GM13977 (cell line): ENCODE measurements at regions not wholly inside any gene's neighbourhood (a gene's known extent, or its start where the extent isn't known, plus 50 kb on each side); places are given as distances from the start of the nearest gene placed in this dataset.

Experiments used
- DNase-seq: peaks from one replicate; pipeline ENCODE4 v3.0.0; 2012; ENCODE audit warnings: low spot score
- in situ Hi-C: fragments of 300-500 bp; cut with MboI; formaldehyde crosslinking; loops from one replicate; pipeline ENCODE4 v1.12.0; 2022; ENCODE audit warnings: low sequenced_read_pairs, low pct_unique_long_range_greater_than_20kb, mixed read lengths, inconsistent platforms; ENCODE audit not compliant: unreplicated experiment
- TF ChIP-seq, protein P1 (sequence below): IDR thresholded peaks from 2 replicates; pipeline ENCODE4 v1.5.1; 2012; ENCODE audit warnings: mild to moderate bottlenecking, control low read depth; ENCODE audit not compliant: insufficient read depth; ENCODE audit errors: extremely low read depth, missing control alignments

DNA sequence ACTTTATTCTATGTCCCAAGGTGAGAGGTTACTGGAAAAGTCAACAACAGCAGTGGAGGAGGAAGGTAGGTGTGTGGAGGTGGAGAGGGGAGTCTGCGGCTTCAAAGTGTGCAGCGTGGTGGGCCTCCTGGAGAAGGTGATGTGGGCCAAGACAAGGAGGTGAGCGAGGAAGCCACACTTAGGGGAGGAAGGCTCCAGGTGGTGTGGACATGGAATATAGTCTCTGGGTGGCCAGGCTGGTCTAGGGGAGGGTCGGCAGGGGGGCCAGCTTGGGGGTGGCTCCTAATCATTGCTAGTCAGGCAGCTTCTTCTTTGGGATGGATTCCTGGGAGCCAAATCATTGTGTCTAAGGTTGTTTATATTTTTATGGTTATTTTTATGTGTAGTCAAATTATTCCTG lies 111.5 kb upstream of the CDH4 start:
- DNase-seq: no peak
- TF ChIP-seq, protein P1, sequence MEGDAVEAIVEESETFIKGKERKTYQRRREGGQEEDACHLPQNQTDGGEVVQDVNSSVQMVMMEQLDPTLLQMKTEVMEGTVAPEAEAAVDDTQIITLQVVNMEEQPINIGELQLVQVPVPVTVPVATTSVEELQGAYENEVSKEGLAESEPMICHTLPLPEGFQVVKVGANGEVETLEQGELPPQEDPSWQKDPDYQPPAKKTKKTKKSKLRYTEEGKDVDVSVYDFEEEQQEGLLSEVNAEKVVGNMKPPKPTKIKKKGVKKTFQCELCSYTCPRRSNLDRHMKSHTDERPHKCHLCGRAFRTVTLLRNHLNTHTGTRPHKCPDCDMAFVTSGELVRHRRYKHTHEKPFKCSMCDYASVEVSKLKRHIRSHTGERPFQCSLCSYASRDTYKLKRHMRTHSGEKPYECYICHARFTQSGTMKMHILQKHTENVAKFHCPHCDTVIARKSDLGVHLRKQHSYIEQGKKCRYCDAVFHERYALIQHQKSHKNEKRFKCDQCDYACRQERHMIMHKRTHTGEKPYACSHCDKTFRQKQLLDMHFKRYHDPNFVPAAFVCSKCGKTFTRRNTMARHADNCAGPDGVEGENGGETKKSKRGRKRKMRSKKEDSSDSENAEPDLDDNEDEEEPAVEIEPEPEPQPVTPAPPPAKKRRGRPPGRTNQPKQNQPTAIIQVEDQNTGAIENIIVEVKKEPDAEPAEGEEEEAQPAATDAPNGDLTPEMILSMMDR: no peak
- in situ Hi-C loops: no loop called here

DNA sequence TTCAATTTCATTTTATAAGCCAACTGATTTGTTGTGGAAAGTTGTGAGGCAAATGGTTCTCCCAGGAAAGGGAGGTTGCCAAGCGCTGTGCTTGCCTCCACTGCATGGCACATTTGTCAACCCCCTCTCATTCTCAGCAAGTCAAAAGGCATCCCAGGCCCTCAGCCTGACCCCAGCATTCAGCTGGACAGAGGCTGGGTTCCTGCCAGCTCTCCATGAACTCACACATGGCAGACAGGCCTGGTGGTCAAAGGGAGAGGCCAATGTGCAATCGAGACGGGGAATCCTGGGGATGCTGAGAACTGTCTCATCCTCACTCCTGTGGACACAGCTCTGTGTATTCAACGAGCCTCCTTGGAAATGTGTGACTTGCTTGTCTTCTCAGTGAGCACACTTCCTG lies 106.0 kb upstream of the CDH4 start:
- TF ChIP-seq, protein P1: no peak

DNA sequence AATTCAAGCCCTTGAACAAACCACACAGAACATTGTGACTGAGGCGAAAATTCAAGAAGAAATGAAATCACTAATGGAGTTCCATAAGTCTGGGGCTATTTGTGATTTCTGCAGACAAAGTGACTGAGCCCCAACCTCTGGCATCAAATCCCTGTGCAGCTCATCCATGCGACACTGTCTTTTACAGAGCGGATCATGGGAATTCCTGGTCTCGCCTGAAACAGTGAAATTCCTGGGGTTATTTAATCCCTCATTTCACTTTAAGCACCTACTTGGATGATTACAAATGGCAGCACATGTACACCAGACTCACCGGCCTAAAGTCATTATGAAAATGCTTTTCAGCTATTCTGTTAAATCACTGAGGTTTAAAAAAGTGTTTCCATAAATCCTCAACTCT lies 102.4 kb upstream of the CDH4 start:
- TF ChIP-seq, protein P1: no peak
- in situ Hi-C loops: no loop called here

More for the DNA sequence above, 106.0 kb upstream of the CDH4 start:
- in situ Hi-C loops: no loop called here
- no peak for DNase-seq

DNA sequence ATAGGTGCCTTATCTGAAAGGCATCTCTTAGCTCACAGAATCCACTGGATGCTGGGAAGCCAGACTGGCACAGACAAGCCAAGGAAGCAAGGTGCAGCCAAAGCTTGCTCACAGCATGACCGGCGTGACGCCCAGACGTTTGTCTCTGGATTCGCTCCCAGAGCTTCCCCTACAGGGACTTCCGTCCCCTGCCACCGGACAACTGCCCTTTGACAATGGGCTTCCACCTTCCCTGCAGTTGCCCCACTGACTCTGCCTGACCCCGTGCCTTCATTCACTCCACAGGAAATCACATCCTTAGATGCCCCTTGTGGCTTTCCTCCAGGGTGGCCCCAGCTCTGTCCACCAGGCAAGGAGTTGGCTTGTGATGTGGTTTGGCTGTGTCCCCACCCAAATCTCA lies 94.8 kb upstream of the CDH4 start:
- in situ Hi-C loops: no loop called here
- no peak for DNase-seq
- TF ChIP-seq, protein P1: no peak

More for the DNA sequence above, 102.4 kb upstream of the CDH4 start:
- DNase-seq: no peak

DNA sequence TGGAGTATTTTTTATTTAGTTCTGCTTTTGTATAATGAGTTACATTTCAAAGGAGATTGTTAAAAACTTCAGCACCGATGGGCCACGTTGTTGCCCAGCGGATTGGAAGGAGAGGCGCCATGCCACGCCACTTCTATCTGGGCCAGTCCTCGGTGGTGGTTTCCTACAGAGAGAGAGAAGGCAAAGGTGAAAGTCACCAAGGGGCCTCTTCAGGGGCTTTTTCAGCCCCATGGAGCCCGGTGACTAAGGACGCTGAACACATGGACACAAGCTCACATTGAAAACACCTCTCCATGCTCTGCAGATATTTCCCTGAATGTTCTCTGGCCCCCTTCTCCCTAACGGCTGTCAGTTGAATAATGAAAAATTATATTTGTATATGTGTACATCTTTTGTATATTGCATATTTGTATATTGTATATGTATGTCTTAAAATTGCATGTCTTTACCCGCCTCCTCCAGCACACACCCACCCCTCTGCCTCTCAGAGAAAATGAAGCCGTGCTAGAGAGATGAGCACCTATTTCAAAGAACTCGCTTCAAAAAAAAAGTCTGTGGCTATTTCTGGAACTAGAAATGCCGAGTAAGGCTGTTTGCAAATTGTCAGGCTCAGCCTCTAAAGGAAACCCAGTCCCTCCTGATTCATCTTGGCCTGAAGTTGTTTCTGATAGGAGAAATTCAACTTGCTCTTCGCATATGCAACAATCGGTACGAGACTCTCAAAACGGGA lies 91.9 kb upstream of the CDH4 start:
- TF ChIP-seq, protein P1: no peak
- in situ Hi-C loops: no loop called here
- DNase-seq: no peak

DNA sequence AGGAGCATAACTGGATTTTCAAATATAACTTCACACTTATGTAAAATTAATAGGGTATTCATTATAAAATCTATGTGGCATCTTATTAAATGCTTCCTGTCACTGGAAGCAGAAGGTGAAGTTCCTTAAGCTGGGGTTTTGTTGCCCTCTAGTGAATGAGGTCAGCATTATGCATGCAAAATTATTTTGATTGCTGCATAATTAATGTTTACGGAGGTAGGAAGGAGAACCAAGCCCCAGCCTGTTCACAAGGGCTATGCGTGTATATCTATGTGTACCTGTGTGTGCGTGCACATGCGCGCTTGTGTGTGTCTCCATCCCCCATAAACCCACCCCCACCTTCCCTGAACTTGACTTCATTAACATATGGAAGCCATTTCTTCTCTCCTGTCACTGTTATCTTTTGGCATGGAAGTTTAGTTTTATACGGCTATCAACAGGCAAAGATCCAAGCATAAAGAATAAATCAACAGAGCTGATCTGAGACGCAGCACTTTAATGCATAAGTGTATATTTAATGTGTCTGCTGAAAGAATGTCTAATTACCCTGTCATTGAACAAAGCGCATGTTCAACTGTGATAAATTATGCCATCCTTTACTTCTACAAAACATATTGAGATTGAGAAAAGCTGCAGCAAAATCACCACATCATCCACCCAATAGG lies 90.2 kb upstream of the CDH4 start:
- DNase-seq: no peak
- in situ Hi-C loops: no loop called here
- TF ChIP-seq, protein P1: no peak
